SW480 (cell line): ENCODE measurements at regions not wholly inside any gene's neighbourhood (a gene's known extent, or its start where the extent isn't known, plus 50 kb on each side); places are given as distances from the start of the nearest gene placed in this dataset.
A peak's percentile ranks its signal among the peaks of the same experiment; 100 is the strongest.

ENCODE experiments used
- DNase-seq: peaks from one replicate; pipeline ENCODE4 v3.0.0-alpha.2; 2016; ENCODE audit warnings: low spot score

DNA sequence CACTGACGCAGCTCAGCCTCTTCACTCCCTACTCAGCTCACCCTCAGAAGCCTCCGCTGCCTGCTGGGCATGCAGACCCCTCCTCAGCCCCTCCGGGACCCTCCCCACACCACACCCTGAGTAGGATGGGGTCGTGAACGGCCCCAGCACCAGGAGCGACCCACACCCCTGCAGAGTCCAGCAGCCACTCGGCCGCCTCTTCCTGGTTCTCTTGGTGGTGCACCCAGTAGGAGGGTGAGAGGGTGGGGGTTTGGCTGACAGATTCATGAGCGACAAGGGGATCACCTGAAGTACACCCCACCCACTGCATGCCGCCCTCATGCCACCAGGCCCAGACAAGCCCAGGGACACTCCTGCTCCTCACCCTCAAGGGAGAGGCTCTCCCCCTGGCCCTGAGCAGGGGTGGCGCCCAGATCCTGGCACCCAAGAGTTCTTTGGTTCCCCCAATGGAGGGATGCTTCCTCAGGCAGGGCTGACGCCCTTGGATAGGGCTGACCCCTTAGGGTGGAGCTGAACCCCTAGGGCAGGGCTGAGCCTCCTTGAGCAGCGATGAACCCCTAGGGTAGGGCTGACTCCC, 76.6 kb upstream of the GPC1 start:
- no peak for DNase-seq

DNA sequence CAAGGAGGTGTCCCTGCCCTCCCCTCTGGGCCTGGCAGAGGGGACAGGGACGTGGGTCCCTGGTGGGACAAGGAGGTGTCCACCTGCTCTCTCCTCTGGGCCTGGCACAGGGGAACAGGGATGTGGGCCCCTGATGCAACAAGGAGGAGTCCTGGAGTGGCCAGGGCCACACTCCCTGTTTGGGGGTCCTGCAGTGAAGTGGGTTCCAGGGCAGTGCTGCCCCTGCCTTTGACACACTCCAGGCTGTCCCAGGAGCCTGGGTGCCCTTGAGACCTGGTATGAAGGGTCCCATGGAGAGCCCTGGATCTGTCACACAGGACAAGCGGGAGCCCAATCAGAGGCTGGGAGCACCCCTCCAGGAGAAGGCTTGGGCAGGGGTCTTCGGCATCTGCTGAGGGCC, 75.8 kb upstream of the GPC1 start:
- DNase-seq = no peak

DNA sequence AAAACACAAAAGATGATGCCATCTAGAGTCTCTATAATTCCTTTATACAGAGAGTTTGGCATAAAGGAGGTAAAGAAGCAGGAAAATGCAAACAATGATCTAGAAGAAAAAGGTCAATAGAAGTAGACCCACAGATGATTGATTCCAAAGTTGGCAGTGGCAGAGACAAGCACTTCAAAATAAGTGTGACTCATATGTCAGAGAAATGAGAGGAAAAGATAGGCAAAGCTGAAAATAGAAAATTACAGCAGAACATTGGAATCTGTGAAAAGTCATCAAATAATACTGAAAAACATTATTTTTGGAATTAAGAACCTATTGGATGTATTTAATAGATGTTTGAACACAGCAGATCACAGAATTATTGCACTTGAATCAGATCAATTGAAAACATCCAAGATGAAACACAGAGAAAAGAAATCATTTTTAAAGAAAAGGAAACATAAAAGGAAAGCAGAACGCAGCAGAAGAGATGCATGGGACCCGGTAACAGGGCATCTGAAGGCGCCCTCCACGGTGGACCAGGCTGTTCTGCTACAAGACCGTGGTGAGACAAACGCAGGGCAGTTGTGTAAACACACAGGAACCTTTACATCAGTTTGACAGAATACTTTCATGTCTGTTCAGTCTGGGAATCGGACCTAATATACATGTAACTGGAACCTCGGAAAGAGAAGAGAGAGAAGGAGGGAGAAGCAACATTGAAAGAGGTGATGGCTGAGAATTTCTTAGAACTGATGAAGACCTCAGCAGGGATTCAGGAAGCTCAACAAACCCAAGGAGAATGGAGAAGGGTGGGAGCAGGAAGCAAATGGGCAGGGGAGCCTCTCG, 74.6 kb upstream of the GPC1 start:
- DNase-seq = no peak

DNA sequence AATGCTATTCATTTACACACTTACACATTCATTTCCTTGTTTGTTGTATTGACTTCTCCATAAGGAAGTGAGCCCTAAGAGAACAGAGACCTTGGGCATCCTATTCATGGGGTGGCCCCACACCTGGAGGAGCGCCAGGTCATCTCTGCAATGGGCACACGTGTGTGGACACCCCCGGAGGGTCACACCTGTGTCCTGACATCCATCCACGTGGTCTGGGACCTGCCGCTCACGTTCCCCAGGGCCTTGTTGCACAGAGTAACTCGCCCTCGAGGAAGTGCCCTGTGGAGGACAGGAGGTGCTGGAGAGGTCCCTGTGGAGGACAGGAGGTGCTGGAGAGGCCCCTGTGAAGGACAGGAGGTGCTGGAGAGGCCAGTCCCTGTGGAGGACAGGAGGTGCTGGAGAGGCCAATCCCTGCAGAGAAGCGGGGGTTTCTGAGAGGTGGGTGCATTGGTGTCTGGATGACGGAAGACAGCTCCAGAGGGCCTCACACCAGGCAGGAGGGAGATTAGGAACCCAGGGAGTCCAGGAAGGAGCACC, 73.2 kb upstream of the GPC1 start:
- no peak for DNase-seq

DNA sequence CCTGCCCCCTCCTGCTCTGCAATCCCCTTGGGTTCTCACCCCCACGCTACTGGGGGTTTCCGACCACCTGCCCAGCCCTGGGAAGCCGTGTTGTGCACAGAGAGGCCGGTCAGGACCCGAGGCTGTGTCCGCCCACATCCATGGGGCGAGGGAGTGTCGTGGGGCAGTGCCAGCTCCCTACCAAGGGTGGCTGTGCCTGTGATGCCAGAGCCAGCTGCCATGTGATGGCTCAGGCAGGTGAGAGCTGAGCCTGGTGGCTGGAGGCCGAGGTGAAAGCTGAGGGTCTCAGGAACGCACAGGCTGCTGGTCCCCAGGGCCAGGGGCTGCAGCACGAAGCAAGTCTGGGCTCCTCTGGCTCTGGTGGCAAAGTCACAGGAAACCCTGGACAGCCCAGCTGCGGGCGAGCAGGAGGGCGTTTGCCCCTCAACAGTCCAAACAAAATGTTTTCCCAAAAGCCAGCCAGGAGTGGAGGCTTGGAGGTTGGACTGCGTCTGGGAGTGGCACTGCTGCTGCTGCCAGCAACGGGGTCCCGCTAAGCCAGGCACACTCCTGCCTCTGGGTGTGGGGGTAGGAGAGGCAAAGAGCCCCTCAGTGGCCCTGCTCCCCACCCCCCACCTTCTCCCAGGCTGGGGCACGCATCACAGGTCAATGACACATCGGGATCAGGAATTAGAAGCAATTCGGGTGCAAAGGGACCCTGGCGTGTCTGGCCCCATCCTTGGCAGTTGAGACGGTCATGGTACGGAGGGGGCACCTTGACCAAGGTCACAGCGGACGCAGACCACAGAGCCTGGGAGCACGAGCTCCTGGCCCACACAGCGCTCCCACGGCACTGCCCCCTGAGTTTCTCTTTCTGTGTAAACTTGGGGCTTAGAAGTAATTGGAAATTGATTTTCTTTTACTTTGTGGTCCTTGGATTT, 72.4 kb upstream of the GPC1 start:
- DNase-seq = no peak

DNA sequence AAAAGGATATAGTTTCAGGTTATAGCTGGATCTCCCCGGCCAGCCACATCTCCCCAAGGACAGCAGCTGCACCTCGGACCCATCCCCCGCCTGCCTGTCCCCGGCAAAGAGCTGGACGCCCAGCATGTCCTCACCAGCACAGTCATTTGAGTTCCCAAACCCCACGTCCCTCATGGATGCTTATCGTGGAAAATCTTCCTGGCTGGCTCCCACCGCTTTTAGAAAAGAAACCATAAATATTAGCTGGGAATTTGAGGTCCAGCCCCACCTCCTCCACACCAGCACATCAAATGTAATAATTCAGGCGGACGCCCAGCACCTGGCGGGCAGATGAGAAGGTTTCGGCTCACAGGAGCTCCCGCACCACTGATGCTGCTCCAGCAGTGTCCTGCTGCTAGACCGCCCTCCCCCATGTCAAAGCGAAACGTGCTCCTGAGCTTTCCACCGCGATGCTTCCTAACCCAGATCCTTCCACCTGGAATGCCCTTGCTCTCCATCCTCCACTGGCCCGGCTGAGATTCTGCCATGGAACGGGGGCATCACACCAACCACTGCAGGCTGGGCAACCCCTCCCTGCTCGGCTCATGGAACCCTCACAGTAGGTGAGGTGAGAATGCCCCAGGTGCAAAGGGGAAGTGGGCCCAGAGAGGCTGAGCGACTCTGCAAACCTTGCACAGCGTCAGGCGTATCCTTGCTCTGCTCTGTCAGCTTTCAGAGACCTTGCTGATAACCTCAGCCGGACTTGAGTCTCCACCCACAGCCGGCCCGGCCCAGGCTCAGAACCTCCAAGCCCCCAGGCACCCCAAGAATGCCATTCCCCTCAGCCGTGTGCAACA, 71.5 kb upstream of the GPC1 start:
- DNase-seq = no peak

DNA sequence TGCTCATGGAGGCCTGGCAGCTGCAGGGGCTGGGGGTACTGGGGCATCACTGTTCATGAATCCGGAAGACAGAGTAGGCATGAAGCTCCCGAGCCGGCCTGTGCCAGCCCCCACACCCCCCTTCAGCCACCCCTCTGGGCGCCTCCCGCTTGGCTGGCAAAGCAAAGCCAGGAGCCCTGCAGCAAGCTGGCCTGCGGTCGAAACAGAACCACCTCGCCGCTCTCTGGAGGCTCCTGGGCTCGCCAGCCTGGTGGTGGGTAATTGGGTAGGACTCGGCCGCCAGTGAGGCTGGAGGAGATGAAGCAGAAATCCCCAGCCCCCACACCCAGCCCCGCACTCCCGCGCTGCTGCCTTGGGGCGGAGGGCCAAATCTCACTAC, 70.9 kb upstream of the GPC1 start:
- DNase-seq = no peak

DNA sequence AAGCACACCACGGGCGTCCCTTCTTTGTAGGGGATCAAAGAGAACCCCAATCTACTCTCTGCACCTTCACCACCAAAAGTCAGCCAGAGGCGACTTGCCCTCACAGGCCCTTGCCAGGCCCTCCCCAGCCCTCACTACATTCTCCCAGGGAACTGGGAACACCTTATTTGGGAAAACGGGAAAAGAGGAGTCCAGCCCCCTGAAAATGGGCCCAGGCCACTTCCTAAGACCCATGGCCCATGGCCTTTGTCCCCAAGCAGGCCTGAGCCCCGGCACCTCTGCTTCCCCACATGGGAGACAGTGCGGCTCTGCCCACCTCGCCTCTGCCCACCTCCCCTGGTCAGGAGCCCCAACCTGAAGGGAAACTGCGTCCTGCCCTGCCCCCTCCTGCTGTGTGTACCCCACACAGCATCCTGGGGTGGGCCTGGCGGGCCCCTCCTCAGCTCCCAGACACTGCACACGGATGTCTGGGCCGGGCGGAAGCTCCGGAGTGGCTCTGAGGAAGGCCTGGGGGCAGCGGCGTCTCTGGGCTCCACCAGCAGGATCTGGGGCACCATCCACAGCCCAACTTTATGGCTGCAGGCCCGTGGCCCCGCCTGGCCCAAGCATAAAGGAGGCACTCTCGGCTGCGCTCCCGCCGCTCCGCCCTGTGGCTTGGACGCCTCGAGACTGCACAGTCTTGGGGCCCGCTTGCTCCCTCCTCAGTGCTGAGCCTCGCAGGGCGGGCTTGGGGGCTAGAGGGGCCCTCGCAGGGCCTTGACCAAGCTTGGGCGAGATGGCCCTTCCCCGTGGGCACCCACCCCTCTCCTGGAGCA, 70.3 kb upstream of the GPC1 start:
- no peak for DNase-seq

DNA sequence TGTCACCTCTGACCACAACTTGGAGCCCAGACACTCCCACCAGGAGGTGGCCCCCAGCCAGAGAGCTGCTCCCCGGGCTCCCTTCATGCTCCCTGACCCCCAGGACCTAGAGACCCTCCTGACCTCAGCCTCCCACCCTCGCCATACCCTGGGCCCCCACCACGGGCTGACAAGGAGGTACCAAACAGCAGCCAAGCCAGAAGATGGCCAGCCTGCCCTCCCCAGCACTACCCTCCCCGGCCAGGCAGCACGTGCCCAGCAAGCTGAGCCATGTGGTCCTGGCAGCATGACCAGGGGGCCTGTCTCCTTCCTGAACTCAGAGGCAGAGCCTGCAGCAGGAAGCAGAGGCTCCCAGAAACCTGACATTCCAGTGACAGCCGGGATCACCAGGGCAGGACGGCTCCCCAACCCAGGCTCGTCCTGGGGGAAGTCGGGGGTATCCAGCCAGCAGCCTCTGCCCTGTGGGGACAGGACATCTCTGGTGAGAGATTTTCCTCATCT, 69.4 kb upstream of the GPC1 start:
- DNase-seq = no peak

DNA sequence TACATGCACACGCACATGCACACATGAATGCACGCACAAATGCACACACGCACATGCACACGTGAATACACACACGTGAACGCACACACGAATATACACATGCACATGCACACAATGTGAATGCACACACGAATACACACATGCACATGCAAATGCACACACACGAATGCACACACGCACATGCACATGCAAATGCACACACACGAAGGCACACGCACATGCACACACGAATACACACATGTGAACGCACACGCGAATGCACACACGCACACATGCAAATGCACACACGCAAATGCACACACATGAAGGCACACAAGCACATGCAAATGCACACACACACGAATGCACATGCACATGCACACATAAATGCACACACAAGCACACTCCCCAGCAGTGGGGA, 68.6 kb upstream of the GPC1 start:
- DNase-seq = no peak

DNA sequence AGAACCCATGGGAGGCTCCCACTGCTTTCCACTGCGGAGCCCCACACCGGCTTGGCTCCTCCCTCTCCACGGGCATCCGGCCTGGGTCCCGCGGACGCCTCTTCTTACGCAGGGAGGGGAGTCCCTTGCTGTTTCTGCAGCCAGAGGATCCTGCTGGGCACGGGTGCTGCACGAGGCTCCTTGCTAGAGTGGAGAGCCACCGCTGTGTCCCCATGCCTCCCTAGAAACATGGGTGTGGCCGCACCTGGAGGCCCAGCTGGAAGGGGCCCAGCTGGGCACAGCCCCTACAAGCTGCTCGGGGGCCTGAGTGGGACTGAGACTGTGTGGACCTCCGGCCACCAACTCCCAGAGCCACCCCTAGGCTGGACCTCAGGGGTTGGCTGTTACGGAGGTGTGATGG, 67.7 kb upstream of the GPC1 start:
- DNase-seq = no peak

DNA sequence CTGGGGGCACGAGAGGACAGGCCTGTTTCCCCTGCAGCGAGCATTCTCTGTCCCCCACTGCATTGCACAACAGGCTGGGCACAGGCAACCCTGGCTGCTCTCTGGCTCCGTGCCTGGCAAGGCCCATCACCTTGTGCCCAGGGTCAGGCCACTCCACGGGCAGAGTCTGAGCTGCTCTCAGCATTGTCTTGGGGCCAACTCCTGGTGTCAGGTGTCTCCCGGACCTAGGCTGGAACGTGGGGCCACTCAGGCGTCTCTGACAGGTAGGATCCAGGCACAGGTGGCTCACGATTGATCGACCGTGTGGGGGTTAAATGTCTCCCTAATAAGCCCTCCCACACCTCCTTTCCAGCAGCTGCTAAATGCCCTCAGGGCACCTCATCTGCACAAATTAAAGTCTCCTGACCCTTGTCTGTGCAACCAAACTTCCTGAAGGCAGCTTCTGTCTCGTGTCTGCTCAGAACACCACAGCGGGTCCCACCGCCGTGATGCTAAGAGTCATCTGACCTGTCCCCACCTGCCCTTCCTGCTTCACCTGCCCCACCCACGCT, 66.6 kb upstream of the GPC1 start:
- peak; percentile 36 for DNase-seq

DNA sequence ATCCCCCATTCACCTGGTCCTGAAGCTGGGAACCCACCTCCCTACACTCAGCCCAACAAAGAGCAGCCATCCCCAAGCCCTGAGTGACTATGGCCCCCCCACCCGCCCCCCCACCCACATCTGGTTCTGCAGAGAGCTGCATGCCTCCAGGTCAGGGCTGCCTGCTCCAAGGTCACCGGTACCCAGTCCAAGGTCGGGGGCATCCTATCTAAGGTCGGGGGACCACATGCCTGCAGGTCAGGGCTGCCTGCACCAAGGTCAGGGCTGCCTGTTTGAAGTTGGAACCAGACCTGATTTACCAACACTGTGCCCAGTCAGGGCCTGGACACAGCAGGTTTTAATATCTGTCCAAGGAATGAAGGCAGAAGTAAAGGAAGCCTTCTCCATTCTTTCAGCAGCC, 66.1 kb upstream of the GPC1 start:
- no peak for DNase-seq

DNA sequence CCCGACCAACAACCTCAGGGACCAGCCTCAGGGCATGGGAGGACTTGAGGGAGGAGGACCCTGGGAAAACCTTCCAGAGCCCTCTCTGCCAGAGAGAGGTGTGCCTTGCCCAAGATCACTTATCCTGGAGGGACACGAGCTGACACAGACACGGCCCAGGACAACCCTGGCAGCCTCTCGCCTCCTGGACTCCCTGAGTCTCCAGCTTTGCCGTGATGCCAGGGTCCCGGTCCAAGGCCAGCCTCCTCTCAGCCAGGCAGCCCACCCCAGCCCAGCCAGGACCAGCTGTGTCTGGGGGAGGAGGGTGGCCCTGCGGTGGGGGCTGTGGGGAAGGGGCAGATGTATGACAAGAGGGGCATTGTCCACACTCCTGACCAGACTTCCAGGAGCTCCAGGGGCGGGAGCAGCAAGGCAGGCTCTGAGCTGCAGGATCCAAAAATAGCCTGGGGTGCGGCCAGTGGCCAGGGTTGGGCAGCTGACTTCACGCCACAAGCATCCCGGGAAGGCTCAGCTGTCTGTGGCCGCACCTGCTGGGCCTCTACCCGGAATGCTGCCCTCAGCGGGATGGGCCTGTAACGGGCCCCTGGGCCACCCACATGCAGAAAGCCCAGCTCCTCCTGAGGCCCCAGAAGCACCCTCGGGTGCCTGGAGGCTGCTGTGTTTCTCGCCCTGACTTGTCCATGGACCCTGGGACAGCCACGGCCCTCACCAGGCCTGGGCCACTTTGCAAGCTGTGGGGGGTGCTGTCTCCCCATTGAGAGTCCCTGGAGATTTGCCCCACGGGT, 65.5 kb upstream of the GPC1 start:
- DNase-seq = peak; percentile 97

DNA sequence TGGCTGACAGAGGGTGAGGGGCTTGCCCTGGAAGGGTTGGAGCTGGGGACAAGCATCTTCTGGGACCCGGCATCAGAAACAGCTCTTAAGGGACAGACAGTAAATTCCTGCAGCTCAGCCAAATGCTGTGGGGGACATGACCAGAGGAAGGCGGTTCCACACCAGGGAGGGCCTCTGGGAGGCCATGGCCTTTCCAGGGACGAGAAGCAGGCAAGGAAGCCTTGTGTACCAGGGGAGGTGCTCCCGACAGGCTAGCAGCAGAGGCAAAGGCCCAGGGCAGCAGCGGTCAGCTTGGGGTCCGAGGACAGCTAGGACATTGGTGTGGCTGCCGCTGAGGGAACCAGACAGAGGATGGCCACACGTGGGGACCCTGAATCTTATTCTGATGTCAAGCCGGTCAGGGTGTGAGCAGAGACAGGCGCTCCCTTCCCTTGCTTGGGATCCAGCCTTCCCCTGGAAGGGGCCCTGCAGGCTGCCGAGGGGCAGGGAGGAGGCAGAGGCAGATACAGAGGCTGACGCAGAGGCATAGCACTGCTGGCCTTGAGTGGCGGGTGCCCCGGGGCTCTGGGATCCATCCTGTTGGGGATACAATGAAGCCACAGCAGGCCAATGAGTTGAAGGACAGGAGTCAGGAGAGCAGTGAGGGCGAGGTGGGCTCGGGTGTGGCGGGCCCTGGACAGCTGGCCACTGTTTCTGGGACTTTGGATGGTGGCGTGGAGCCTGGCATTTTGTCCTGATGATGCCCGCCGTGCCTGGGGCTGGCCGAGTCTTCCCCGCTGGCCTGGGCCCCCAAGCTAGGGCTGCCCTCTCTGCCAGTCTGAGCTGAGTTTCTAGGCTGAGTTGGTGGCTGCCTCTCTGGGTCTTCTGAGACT, 64.1 kb upstream of the GPC1 start:
- DNase-seq = no peak

DNA sequence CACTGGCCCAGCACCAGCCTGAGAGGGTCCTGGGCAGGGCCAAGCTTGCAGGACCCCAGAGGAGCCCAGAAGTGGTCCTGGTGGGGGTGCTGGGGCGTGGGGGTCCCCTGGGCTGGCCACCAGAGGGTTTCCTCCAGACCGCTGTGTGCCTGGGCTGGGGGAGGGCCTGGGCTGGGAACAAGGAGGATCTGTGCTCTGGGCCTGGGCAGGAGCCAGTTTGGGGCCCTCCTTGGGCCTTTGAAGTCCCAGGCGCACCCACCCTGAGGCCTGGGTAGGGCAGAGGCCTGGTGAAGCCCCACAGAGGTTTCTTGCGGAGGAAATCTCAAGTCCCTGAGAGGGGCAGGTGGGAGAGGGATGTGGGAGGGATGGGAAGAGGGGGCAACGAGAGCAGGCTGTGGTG, 63.4 kb upstream of the GPC1 start:
- peak; percentile 32 for DNase-seq

DNA sequence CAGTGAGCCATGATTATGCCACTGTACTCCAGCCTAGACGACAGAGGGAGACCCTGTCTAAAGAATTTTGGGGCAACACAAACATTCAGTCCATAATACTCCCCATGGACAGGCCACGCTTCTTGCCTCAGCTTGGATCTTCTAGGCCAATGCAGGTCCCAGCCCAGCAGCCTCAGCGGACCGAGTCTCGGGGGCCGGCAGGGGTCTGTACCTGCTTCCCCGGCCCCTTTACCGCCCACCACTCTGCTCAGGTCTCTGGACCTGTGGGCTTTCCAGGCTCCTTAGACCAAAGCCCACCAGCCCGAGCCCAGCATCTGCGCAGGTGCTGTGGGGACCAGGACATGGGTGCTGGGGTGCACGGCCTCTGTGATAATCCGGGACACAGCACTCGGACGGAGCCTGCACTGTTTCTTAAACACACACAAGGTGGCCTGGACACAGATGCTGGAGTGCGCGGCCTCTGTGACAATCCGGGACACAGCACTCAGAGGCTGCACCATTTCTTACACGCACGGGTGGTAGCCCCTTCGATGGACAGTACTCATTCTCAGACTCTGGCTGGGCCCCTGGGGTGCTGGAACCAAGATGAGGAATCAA, 62.1 kb upstream of the GPC1 start:
- no peak for DNase-seq
